ENCODE measurements at regions not wholly inside any gene's neighbourhood (a gene's known extent, or its start where the extent isn't known, plus 50 kb on each side); places are given as distances from the start of the nearest gene placed in this dataset.
"Not testable (repeated sequence)": the region's sequence is repeated elsewhere in the genome, so short reads cannot be mapped to it uniquely, and the experiment has no call there.

- no peaks in the 10 kb centered on the region for H3K27me3 ChIP-seq
- DNase-seq: no peak
- no peak for TF ChIP-seq CTCF (IDR thresholded peaks at IDR 0.05; ENCODE audit: low read depth, low read length)
Measured at GRCh38 chr5:153361735-153362409, 128.6 kb upstream of the GRIA1 start.

GRCh38 chr5:153365547-153365946 is 124.9 kb upstream of the GRIA1 start:
- DNase-seq: no peak
- no peaks in the 10 kb centered on the region for H3K36me3 ChIP-seq
- no peaks in the 10 kb centered on the region for H3K27me3 ChIP-seq
- no peaks in the 10 kb centered on the region for H3K4me1 ChIP-seq
- no peak for TF ChIP-seq CTCF (IDR thresholded peaks at IDR 0.05; ENCODE audit: low read depth, low read length)
- H3K9me3 ChIP-seq: no peaks in the 10 kb centered on the region; the same call in 1 of the 2 replicates
- no peak overlapping the region for H3K4me3 ChIP-seq (ENCODE audit: low read depth, low read length)

More at GRCh38 chr5:153361735-153362409, 128.6 kb upstream of the GRIA1 start:
- Histone ChIP-seq H3K36me3 (no peaks in the 10 kb centered on the region), H3K9me3 (no peaks in the 10 kb centered on the region), H3K4me3 (ENCODE audit: low read depth, low read length) (no peak overlapping the region), H3K4me1 (no peaks in the 10 kb centered on the region)

- TF ChIP-seq CTCF (IDR thresholded peaks at IDR 0.05; ENCODE audit: low read depth, low read length): no peak
- Histone ChIP-seq H3K4me1 (no peaks in the 10 kb centered on the region), H3K27me3 (no peaks in the 10 kb centered on the region), H3K4me3 (ENCODE audit: low read depth, low read length) (no peak overlapping the region), H3K36me3 (no peaks in the 10 kb centered on the region), H3K9me3 (no peaks in the 10 kb centered on the region; the same call in 1 of the 2 replicates)
- no peak for DNase-seq
Measured at GRCh38 chr5:153367466-153367865, 123.0 kb upstream of the GRIA1 start.

GRCh38 chr5:153372425-153373129 is 117.9 kb upstream of the GRIA1 start:
- Histone ChIP-seq H3K4me3 (ENCODE audit: low read depth, low read length) (no peak overlapping the region), H3K36me3 (no peaks in the 10 kb centered on the region), H3K27me3 (no peaks in the 10 kb centered on the region), H3K9me3 (no peaks in the 10 kb centered on the region; the same call in 1 of the 2 replicates), H3K4me1 (no peaks in the 10 kb centered on the region)
- no peak for TF ChIP-seq CTCF (IDR thresholded peaks at IDR 0.05; ENCODE audit: low read depth, low read length)
- DNase-seq: no peak

GRCh38 chr5:153373130-153373498 is 117.4 kb upstream of the GRIA1 start:
- DNase-seq: no peak
- H3K4me3 ChIP-seq (ENCODE audit: low read depth, low read length): no peak overlapping the region
- TF ChIP-seq CTCF (IDR thresholded peaks at IDR 0.05; ENCODE audit: low read depth, low read length): no peak
- no peaks in the 10 kb centered on the region for H3K36me3 ChIP-seq
- H3K4me1 ChIP-seq: no peaks in the 10 kb centered on the region
- H3K9me3 ChIP-seq: no peaks in the 10 kb centered on the region; the same call in 1 of the 2 replicates
- no peaks in the 10 kb centered on the region for H3K27me3 ChIP-seq

GRCh38 chr5:153381630-153382029 is 108.8 kb upstream of the GRIA1 start:
- H3K36me3 ChIP-seq; H3K4me1 ChIP-seq; H3K4me3 ChIP-seq (ENCODE audit: low read depth, low read length); H3K27me3 ChIP-seq; H3K9me3 ChIP-seq; DNase-seq: not testable (repeated sequence)

Data from BE2C (cell line).